ENCODE measurements at regions not wholly inside any gene's neighbourhood (a gene's known extent, or its start where the extent isn't known, plus 50 kb on each side); places are given as distances from the start of the nearest gene placed in this dataset.

GRCh38 chr5:154559398-154560276 lies 81.6 kb upstream of the HAND1 start:
- Histone ChIP-seq H3K9ac (ENCODE audit: insufficient read depth in 1 of 2, low read length in 2 of 2) (no peak overlapping the region), H3K9me3 (ENCODE audit: control insufficient read depth in 4 of 4, insufficient read depth in 3 of 4, low read length in 3 of 4) (no peaks in the 10 kb centered on the region), H3K4me1 (ENCODE audit: control insufficient read depth in 5 of 5, insufficient read depth in 5 of 5, low read length in 5 of 5) (no peaks in the 10 kb centered on the region), H3K27ac (ENCODE audit: low read depth in 1 of 2, low read length in 1 of 2) (no peak overlapping the region), H3K36me3 (ENCODE audit: control insufficient read depth in 4 of 4, insufficient read depth in 4 of 4, low read length in 4 of 4) (no peaks in the 10 kb centered on the region), H3K4me3 (no peak overlapping the region), H3K27me3 (ENCODE audit: control insufficient read depth in 3 of 3, insufficient read depth in 3 of 3, low read length in 2 of 3) (no peaks in the 10 kb centered on the region)
- no peak for ATAC-seq (ENCODE audit: insufficient read depth, low FRiP score)
- no peak for DNase-seq
- TF ChIP-seq CTCF (IDR thresholded peaks at IDR 0.05; ENCODE audit: control extremely low read depth, extremely low read depth) = no peak
- WGBS, 2 donors = 80 to 88% methylated on average over 6 of the region's 6 CpGs

- Histone ChIP-seq H3K9ac (ENCODE audit: insufficient read depth in 1 of 2, low read length in 2 of 2) (no peak overlapping the region), H3K9me3 (ENCODE audit: control insufficient read depth in 4 of 4, insufficient read depth in 3 of 4, low read length in 3 of 4) (peaks cover 0 to 6% (median 0%) of the 10 kb centered on the region in 4 donors), H3K27ac (ENCODE audit: low read depth in 1 of 2, low read length in 1 of 2) (no peak overlapping the region), H3K4me3 (no peak overlapping the region), H3K27me3 (ENCODE audit: control insufficient read depth in 3 of 3, insufficient read depth in 3 of 3, low read length in 2 of 3) (no peaks in the 10 kb centered on the region), H3K4me1 (ENCODE audit: control insufficient read depth in 5 of 5, insufficient read depth in 5 of 5, low read length in 5 of 5) (no peaks in the 10 kb centered on the region), H3K36me3 (ENCODE audit: control insufficient read depth in 4 of 4, insufficient read depth in 4 of 4, low read length in 4 of 4) (no peaks in the 10 kb centered on the region)
- no peak for ATAC-seq (ENCODE audit: insufficient read depth, low FRiP score)
- no peak for TF ChIP-seq CTCF (IDR thresholded peaks at IDR 0.05; ENCODE audit: control extremely low read depth, extremely low read depth)
- DNase-seq = no peak
- 92% methylated on average over 1 of the region's 1 CpG for WGBS, 2 donors
Observed at GRCh38 chr5:154557548-154557947, 79.5 kb upstream of the HAND1 start.

- Histone ChIP-seq H3K4me1 (ENCODE audit: control insufficient read depth in 5 of 5, insufficient read depth in 5 of 5, low read length in 5 of 5) (no peaks in the 10 kb centered on the region), H3K27me3 (ENCODE audit: control insufficient read depth in 3 of 3, insufficient read depth in 3 of 3, low read length in 2 of 3) (peaks cover 0 to 8% (median 0%) of the 10 kb centered on the region in 3 donors), H3K9me3 (ENCODE audit: control insufficient read depth in 4 of 4, insufficient read depth in 3 of 4, low read length in 3 of 4) (no peaks in the 10 kb centered on the region), H3K36me3 (ENCODE audit: control insufficient read depth in 4 of 4, insufficient read depth in 4 of 4, low read length in 4 of 4) (no peaks in the 10 kb centered on the region), H3K4me3 (no peak overlapping the region), H3K9ac (ENCODE audit: insufficient read depth in 1 of 2, low read length in 2 of 2) (no peak overlapping the region), H3K27ac (ENCODE audit: low read depth in 1 of 2, low read length in 1 of 2) (no peak overlapping the region)
- no peak for DNase-seq
- TF ChIP-seq CTCF (IDR thresholded peaks at IDR 0.05; ENCODE audit: control extremely low read depth, extremely low read depth) = no peak
- 26 to 73% methylated on average over 1 of the region's 1 CpG for WGBS, 2 donors
- ATAC-seq (ENCODE audit: insufficient read depth, low FRiP score) = no peak
Observed at GRCh38 chr5:154547551-154547950, 69.5 kb upstream of the HAND1 start.
